Eye (tissue), 1 donor: ENCODE measurements at regions not wholly inside any gene's neighbourhood (a gene's known extent, or its start where the extent isn't known, plus 50 kb on each side); places are given as distances from the start of the nearest gene placed in this dataset.

Experiments
- DNase-seq: peaks from one replicate; pipeline ENCODE4 v3.0.0-alpha.2; 2015

- peak; percentile 57 for DNase-seq
These were observed 80.2 kb upstream of the PKDCC start for GRCh38 chr2:41967476-41968181.

- DNase-seq: no peak
These were observed 79.6 kb upstream of the PKDCC start for GRCh38 chr2:41968182-41968578.

- no peak for DNase-seq
These were observed 76.7 kb upstream of the PKDCC start for GRCh38 chr2:41970988-41971660.

GRCh38 chr2:41972179-41972578, 75.6 kb upstream of the PKDCC start:
- DNase-seq: no peak

- no peak for DNase-seq
These were observed 75.0 kb upstream of the PKDCC start for GRCh38 chr2:41972819-41973218.

- no peak for DNase-seq
These were observed 74.0 kb upstream of the PKDCC start for GRCh38 chr2:41973871-41974270.

- DNase-seq: no peak
These were observed 66.4 kb upstream of the PKDCC start for GRCh38 chr2:41981417-41981816.

GRCh38 chr2:41985573-41986095, 62.2 kb upstream of the PKDCC start:
- no peak for DNase-seq

- DNase-seq: peak; percentile 71
These were observed 58.2 kb upstream of the PKDCC start for GRCh38 chr2:41989501-41990180.

- peak; percentile 61 for DNase-seq
These were observed 57.6 kb upstream of the PKDCC start for GRCh38 chr2:41990245-41990644.

- peak; percentile 56 for DNase-seq
These were observed 57.1 kb upstream of the PKDCC start for GRCh38 chr2:41990688-41991087.

- DNase-seq: no peak
These were observed 55.7 kb upstream of the PKDCC start for GRCh38 chr2:41992056-41992642.

- no peak for DNase-seq
These were observed 55.0 kb upstream of the PKDCC start for GRCh38 chr2:41992671-41993434.

GRCh38 chr2:41993435-41993925, 54.3 kb upstream of the PKDCC start:
- no peak for DNase-seq

GRCh38 chr2:41994233-41994637, 53.6 kb upstream of the PKDCC start:
- DNase-seq: no peak

GRCh38 chr2:41994661-41995060, 53.2 kb upstream of the PKDCC start:
- no peak for DNase-seq

- no peak for DNase-seq
These were observed 50.3 kb upstream of the PKDCC start for GRCh38 chr2:41997561-41997960.
